NCI-H2196 (cell line): ENCODE measurements at regions not wholly inside any gene's neighbourhood (a gene's known extent, or its start where the extent isn't known, plus 50 kb on each side); places are given as distances from the start of the nearest gene placed in this dataset.
A peak's percentile ranks its signal among the peaks of the same experiment; 100 is the strongest.

ENCODE experiments used
- DNase-seq: peaks from one replicate; lab custom pipeline; 2025; ENCODE audit not compliant: unreplicated experiment; lab: John Stamatoyannopoulos, UW

- DNase-seq = no peak
These were observed 102.7 kb upstream of the SLC22A23 start for GRCh38 chr6:3559561-3559960.

- DNase-seq = no peak
These were observed 100.5 kb upstream of the SLC22A23 start for GRCh38 chr6:3557336-3557735.

- no peak for DNase-seq
These were observed 96.4 kb upstream of the SLC22A23 start for GRCh38 chr6:3553254-3553653.

DNA sequence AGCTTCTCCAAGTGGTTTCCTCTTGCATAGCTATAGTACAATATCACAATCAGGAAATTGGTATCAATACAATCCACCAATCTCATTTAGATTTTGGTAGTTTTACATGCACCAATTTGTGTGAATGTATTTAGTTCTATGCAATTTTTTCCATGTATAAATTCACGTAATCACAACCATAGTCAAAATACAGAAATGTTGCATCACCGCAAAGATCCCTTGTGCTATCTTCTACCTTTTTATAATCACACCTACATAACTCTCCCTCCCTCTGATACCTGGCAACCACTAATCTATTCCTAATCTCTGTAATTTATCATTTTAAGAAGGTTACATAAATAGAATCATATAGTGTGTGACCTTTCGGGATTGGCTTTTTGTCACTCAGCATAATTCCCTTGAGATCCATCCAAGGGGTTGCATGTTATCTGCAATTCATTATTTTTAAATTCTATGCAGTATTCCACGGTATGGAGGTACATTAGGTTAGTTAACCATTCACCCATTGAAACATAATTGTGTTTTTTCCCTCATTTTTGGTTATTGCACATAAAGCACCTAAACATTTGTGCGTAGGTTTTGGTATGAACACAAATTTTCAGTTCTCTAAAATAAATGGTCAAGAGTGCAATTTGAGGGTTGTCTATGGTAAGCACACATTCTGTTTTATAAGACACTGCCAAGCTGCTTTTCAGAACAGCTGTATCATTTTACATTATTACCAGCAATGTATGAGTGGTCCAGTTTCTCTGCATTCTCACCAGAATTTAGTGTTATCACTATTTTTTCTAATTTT is 95.1 kb upstream of the SLC22A23 start:
- DNase-seq = no peak

DNA sequence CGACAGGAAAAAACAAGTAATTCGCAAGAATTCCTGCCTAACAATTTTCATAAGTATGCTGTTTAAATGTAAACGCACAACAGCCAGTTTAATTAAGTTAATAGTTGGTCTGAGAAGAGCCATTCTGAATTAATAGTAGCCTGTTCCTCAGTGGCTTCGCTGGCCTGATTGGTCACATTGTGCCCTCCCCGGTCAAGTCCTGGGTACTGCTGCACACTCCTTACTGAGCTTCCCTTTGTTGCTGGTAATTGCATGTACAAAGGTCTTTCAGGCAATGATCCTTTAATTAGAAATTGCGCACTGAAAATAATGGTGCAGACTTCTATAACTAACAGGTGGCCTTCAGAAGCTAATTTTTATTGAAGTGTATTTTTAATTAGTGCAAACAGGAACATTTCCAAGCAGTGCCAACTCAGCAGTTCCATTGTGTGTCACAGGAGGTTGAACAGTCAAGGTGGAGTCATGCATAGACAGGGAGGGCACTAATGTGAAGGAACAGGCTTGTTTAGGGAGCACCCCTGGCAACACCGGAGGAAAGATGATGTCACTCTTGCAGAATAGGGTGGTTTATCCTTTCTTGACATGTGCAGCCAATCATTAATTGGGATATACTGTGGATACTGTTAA is 92.6 kb upstream of the SLC22A23 start:
- no peak for DNase-seq

- DNase-seq = no peak
These were observed 89.3 kb upstream of the SLC22A23 start for GRCh38 chr6:3546121-3546520.

DNA sequence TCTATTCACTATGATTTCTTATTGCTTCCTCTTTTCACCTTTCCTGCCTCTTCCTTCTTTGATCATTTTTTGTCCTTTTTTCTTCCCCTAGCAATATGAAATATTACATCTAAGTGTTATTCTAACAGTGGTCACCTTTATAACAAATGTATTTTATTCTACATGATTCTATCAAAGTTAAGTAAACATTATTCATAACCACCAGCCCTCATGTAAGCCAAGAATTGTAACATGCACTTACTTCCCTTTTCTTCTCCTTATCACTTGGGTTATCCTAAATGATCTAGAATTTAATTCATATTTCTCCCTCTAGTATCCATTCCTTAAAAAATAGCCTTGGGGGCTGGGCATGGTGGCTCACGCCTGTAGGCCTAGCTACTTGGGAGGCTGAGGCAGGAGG is 88.3 kb upstream of the SLC22A23 start:
- no peak for DNase-seq

- peak; percentile 58 for DNase-seq
These were observed 85.3 kb upstream of the SLC22A23 start for GRCh38 chr6:3542032-3542640.

DNA sequence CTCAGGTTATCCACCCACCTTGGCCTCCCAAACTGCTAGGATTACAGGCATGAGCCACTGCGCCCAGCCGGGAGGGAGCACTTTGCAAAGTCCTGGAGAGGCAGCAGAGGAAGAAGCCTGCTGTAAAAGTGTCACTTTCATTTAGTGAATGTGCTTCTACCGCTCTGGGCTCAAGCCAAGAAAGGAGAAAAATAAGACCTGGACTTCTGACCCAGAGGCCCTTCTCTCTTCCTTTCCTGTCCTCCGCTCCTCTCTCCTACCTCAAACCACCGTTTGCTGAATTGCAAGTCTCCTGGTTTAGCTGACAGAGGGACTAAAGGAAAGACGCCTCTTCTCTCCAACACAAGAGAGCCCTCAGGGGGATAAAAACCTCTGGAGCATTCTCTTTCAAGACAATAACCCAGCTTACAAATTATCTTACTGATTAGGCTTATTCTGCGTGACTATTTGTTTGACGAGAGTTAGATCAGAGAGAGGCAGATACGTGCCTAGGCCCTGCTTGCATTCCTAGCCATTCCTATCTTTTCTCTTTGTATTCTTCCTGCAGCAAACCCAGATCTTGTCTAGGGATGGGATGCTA is 84.2 kb upstream of the SLC22A23 start:
- DNase-seq = peak; percentile 18

GRCh38 chr6:3540253-3540820 is 83.5 kb upstream of the SLC22A23 start:
- DNase-seq = no peak

DNA sequence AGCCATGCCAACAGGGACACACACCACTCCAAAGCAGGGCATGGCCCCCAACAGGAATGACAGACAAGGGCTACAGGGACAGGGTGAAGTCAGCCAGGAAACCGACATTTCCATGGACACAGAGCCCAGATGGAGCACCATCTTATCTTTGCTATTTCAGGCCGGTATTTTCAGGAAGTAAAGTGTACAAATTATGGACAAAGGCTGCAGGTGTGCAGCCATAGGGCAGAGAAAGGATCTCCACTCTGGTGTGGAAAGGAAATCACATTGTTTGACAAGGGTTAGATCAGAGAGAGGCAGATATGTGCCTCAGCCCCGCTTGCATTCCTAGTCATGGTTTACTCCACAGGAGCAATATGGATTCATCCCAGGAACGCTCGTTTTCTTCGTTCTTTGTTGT is 81.7 kb upstream of the SLC22A23 start:
- DNase-seq = no peak

DNA sequence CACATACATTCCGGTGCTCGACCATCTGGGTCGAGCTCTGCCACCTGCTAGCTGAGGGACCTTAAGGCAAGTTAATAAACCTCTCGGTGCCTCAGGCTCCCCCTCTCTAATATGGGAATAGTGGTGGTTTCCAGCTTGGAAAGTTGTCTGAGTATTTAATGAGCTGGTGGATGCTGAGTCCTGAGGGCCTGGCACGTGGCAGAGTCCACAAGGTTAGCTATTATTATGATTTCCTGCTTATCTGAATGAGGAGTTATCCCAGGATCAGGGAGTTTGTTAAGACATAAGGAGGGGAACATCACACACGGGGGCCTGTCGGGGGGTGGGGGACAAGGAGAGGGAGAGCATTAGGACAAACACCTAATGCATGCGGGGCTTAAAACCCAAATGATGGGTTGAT is 80.1 kb upstream of the SLC22A23 start:
- no peak for DNase-seq

GRCh38 chr6:3535776-3536435 is 79.1 kb upstream of the SLC22A23 start:
- no peak for DNase-seq

DNA sequence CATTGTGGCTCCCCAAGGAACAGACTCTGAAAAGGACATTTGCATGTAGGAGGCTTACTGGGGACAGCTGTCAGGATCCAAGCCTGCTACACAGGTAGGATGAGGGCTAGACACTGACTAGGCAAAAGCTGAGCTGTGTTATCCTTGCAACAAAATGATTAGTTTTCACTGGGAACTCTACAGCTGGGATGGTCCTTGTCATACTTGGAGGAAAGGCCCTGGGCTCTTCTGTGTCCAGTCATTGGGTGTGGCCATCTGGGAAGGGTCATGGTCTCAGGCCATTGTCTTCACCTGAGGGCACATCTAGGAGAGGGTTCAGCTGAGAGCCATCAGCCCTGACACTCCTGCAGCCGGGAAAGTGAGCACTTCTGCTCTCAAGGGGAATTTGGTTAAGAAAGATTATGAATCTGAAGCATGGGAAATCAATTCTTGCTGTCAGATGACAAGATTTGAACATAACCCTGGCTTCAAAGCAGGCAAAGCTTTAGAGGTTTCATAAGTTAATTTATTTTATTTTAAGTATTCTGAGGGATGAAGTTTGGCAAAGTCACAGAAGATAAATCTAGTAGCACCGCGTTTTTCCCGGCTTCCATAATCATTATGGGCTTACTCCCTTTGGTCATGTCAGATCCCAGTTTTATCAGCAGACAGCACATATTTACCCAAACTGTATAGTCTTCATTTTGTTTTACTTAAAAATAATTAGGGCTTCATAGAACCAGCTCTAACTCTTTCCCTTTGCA is 78.4 kb upstream of the SLC22A23 start:
- no peak for DNase-seq

- DNase-seq = no peak
These were observed 77.7 kb upstream of the SLC22A23 start for GRCh38 chr6:3534599-3534998.

DNA sequence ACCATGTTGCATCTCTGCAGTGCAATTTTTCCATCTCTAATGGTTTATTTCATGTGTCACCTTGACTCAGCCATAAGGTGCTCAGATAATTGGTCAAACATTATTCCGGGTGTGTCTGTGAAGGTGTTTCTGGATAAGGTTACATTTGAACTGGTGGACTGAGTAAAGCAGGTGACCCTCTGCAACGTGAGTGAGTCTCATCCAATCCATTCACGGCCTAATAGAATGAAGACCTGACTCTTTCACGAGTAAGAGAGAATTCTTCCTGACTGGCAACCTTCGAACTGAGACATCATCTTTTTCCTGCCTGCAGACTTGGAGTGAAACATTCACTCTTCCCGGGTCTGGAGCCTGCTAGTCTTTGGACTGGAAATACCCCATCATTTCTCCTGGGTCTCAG is 77.1 kb upstream of the SLC22A23 start:
- no peak for DNase-seq

- DNase-seq = no peak
These were observed 75.6 kb upstream of the SLC22A23 start for GRCh38 chr6:3532296-3532916.

- no peak for DNase-seq
These were observed 74.6 kb upstream of the SLC22A23 start for GRCh38 chr6:3531481-3531880.

DNA sequence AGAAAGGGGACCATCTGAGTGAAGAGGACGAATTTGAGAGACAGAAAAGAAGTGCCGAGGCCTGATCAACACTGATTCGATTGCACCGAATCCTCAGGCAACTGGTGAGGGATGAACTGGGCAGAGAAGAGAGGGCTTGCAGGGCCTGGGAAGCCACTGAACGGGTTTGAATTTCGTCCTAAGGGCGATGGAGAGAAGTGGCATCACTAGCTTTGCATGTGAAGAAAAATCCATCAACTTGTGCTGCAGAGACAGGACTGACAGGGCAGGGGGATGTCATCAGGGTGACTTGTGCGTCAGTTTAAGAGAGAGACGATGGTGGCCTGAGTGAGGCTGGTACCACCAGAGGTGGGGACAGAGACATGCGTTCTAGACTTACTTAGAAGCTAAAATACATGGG is 73.7 kb upstream of the SLC22A23 start:
- no peak for DNase-seq

DNA sequence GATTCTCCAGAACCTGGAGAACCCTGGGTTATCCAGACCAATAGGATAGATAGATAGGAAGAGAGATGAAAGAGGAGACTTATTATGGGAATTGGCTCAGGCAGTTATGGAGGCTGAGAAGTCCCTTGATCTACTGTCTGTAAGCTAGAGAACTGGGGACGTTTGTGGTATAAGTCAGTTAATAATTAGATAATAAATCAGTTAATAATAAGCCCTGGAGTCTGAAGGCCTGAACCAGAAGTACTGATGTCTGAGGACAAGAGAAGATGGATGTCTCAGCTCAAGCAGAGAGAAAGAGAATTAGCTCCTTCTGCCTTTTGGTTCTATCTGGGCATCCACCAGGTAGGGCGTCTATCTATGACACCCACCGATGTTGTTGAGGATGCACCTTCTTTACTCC is 72.9 kb upstream of the SLC22A23 start:
- no peak for DNase-seq
